Gastrocnemius medialis (tissue), 4 donors: ENCODE measurements at regions not wholly inside any gene's neighbourhood (a gene's known extent, or its start where the extent isn't known, plus 50 kb on each side); places are given as distances from the start of the nearest gene placed in this dataset.

Source experiments
- CTCF ChIP-seq, 5 experiments: fragments of 450-650 bp in 3 of 5; fragments of 200-600 bp in 2 of 5; sonication (generic) in 2 of 5; IDR thresholded peaks in 4 of 5; conservative IDR thresholded peaks in 1 of 5; 1 replicate in 4 of 5; 2 replicates in 1 of 5; pipeline ENCODE4 v1.5.1; 2016 to 2019; ENCODE audit warnings: antibody characterized with exemption in 5 of 5, mild to moderate bottlenecking in 3 of 5, moderate library complexity in 3 of 5
- POLR2A ChIP-seq, 2 donors: fragments of 450-650 bp; IDR thresholded peaks; one replicate each; pipeline ENCODE4 v1.6.1; 2017; ENCODE audit warnings: antibody characterized with exemption in 2 of 2, mild to moderate bottlenecking in 2 of 2, moderate library complexity in 2 of 2

GRCh38 chr2:56707650-56708049, 523.9 kb downstream of the CCDC85A start:
- TF ChIP-seq CTCF (IDR thresholded peaks at IDR 0.05 in 4 of 5, conservative IDR thresholded peaks at IDR 0.05 in 1 of 5): no peak
- no peak for TF ChIP-seq POLR2A (IDR thresholded peaks at IDR 0.05)
